PFSK-1 (cell line): ENCODE measurements at regions not wholly inside any gene's neighbourhood (a gene's known extent, or its start where the extent isn't known, plus 50 kb on each side); places are given as distances from the start of the nearest gene placed in this dataset.

ENCODE experiments used
- POLR2AphosphoS5 ChIP-seq: IDR thresholded peaks from 2 replicates; pipeline ENCODE4 v1.6.1; 2012; ENCODE audit warnings: low read depth, mild to moderate bottlenecking, control low read depth, low read length, moderate library complexity
- TAF1 ChIP-seq: IDR thresholded peaks from 2 replicates; pipeline ENCODE4 v1.6.1; 2012; ENCODE audit warnings: low read length, control low read depth, borderline replicate concordance; ENCODE audit not compliant: insufficient read depth

- no peak for TF ChIP-seq POLR2AphosphoS5
- TF ChIP-seq TAF1: no peak
Observed at GRCh38 chr6:11290027-11290426, 57.6 kb upstream of the NEDD9 start.
